Loucy (cell line): ENCODE measurements at regions not wholly inside any gene's neighbourhood (a gene's known extent, or its start where the extent isn't known, plus 50 kb on each side); places are given as distances from the start of the nearest gene placed in this dataset.

Experiments
- EZH2phosphoT487 ChIP-seq: fragments of 200-600 bp; IDR thresholded peaks from 2 replicates; pipeline ENCODE4 v1.6.1; 2018; ENCODE audit warnings: antibody characterized with exemption, mild to moderate bottlenecking, moderate library complexity, borderline replicate concordance
- TF ChIP-seq, protein P1 (sequence below): fragments of 200-600 bp; sonication (generic); conservative IDR thresholded peaks from 2 replicates; pipeline ENCODE4 v1.5.1; 2014; ENCODE audit warnings: mild to moderate bottlenecking, antibody characterized with exemption, low read length

- TF ChIP-seq, protein P1, sequence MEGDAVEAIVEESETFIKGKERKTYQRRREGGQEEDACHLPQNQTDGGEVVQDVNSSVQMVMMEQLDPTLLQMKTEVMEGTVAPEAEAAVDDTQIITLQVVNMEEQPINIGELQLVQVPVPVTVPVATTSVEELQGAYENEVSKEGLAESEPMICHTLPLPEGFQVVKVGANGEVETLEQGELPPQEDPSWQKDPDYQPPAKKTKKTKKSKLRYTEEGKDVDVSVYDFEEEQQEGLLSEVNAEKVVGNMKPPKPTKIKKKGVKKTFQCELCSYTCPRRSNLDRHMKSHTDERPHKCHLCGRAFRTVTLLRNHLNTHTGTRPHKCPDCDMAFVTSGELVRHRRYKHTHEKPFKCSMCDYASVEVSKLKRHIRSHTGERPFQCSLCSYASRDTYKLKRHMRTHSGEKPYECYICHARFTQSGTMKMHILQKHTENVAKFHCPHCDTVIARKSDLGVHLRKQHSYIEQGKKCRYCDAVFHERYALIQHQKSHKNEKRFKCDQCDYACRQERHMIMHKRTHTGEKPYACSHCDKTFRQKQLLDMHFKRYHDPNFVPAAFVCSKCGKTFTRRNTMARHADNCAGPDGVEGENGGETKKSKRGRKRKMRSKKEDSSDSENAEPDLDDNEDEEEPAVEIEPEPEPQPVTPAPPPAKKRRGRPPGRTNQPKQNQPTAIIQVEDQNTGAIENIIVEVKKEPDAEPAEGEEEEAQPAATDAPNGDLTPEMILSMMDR: no peak
- TF ChIP-seq EZH2phosphoT487: no peak
Measured at GRCh38 chr17:43327421-43327820, 71.4 kb upstream of the ARL4D start.
